Panc1 (cell line): ENCODE measurements at regions not wholly inside any gene's neighbourhood (a gene's known extent, or its start where the extent isn't known, plus 50 kb on each side); places are given as distances from the start of the nearest gene placed in this dataset.

ENCODE experiments used
- CTCF ChIP-seq: fragments of 450-650 bp; IDR thresholded peaks from 2 replicates; pipeline ENCODE4 v1.5.1; 2017; ENCODE audit warnings: mild to moderate bottlenecking
- POLR2AphosphoS5 ChIP-seq: IDR thresholded peaks from 2 replicates; pipeline ENCODE4 v1.6.1; 2012; ENCODE audit warnings: mild to moderate bottlenecking, low read depth, low read length, moderate library complexity
- TCF7L2 ChIP-seq: IDR thresholded peaks from 2 replicates; pipeline ENCODE4 v1.6.1; 2011; ENCODE audit warnings: mild to moderate bottlenecking, low read depth, low read length, inconsistent platforms

- no peak for TF ChIP-seq CTCF
- TF ChIP-seq POLR2AphosphoS5 = no peak
- TF ChIP-seq TCF7L2 = no peak
These were observed 685.7 kb downstream of the SLC16A7 start for GRCh38 chr12:60281522-60281921.
